H1 (cell line): ENCODE measurements at regions not wholly inside any gene's neighbourhood (a gene's known extent, or its start where the extent isn't known, plus 50 kb on each side); places are given as distances from the start of the nearest gene placed in this dataset.

Experiments
- CTCF ChIA-PET: fragments of 300-600 bp; sonication (Branson Sonifier 250); formaldehyde crosslinking; loops from one replicate; lab custom pipeline; 2021; ENCODE audit not compliant: partially characterized antibody; lab: Charles Lee
- POLR2A ChIA-PET: fragments of 300-600 bp; sonication (Branson Sonifier 250); formaldehyde crosslinking; loops from one replicate; lab custom pipeline; 2021; ENCODE audit warnings: inconsistent platforms; ENCODE audit not compliant: partially characterized antibody; lab: Charles Lee
- DNase-seq, 2 experiments: peaks; one replicate each; pipeline versions ENCODE4 v3.0.0 to v3.0.0-alpha.2; 2010 to 2022; ENCODE audit warnings: low spot score in 2 of 2, low read depth in 1 of 2, mixed read lengths in 1 of 2
- FAIRE-seq: peaks from 2 replicates; lab custom pipeline; 2011; peaks lifted over from hg19 to GRCh38; lab: Jason Lieb, UNC
- H2AFZ ChIP-seq: 2 replicates; pipeline ENCODE4 v1.8.1; 2012; ENCODE audit warnings: low read length, inconsistent platforms
- H2AK5ac ChIP-seq: 2 replicates; pipeline ENCODE4 v1.6.1; 2013; ENCODE audit warnings: low read depth, low read length
- H2BK120ac ChIP-seq: replicated peaks from 2 replicates; pipeline ENCODE3; 2013; ENCODE audit warnings: low read depth, low read length, inconsistent platforms
- H2BK12ac ChIP-seq: 2 replicates; pipeline ENCODE4 v1.6.1; 2013; ENCODE audit warnings: low read depth, low read length
- H2BK15ac ChIP-seq: 2 replicates; pipeline ENCODE4 v1.6.1; 2013; ENCODE audit warnings: low read length
- H2BK20ac ChIP-seq: 2 replicates; pipeline ENCODE4 v1.6.1; 2013; ENCODE audit warnings: low read length
- H2BK5ac ChIP-seq: 2 replicates; pipeline ENCODE4 v1.6.1; 2013; ENCODE audit warnings: low read depth, low read length
- H3K14ac ChIP-seq: 2 replicates; pipeline ENCODE4 v1.6.1; 2013; ENCODE audit warnings: inconsistent platforms; ENCODE audit not compliant: insufficient read length
- H3K18ac ChIP-seq: 2 replicates; pipeline ENCODE4 v1.6.1; 2013; ENCODE audit warnings: low read length; ENCODE audit errors: extremely low read depth
- H3K23ac ChIP-seq: 2 replicates; pipeline ENCODE4 v1.6.1; 2013; ENCODE audit warnings: inconsistent platforms; ENCODE audit not compliant: insufficient read length
- H3K23me2 ChIP-seq: 2 replicates; pipeline ENCODE4 v1.6.1; 2013; ENCODE audit warnings: low read depth, low read length
- H3K27ac ChIP-seq: 2 replicates; pipeline ENCODE4 v1.6.1; 2011; ENCODE audit warnings: low read depth, low read length, inconsistent platforms
- H3K27me3 ChIP-seq, 4 experiments: replicated peaks in 1 of 4; 1 replicate in 1 of 4; 2 replicates in 3 of 4; pipeline versions ENCODE4 v1.6.1 to v1.8.1; 2011 to 2013; ENCODE audit warnings: low read length in 3 of 4, mild to moderate bottlenecking in 3 of 4, inconsistent platforms in 2 of 4, mixed read lengths in 2 of 4, moderate library complexity in 1 of 4; ENCODE audit not compliant: control insufficient read depth in 3 of 4, insufficient read depth in 3 of 4; ENCODE audit errors: extremely low read depth in 1 of 4
- H3K36me3 ChIP-seq, 4 experiments: 2 replicates each; pipeline versions ENCODE4 v1.6.1 to v1.8.1; 2011 to 2013; ENCODE audit warnings: mild to moderate bottlenecking in 4 of 4, low read length in 3 of 4, moderate library complexity in 2 of 4, control low read depth in 1 of 4, inconsistent platforms in 1 of 4; ENCODE audit not compliant: insufficient read depth in 4 of 4, control insufficient read depth in 2 of 4
- H3K4ac ChIP-seq: replicated peaks from 2 replicates; pipeline ENCODE3; 2013; ENCODE audit warnings: low read length, low read depth, mixed read lengths, inconsistent platforms; ENCODE audit not compliant: insufficient read length
- H3K4me1 ChIP-seq, 4 experiments: replicated peaks in 1 of 4; 1 replicate in 1 of 4; 2 replicates in 3 of 4; pipeline versions ENCODE4 v1.6.1 to v1.8.1; 2011 to 2013; ENCODE audit warnings: low read length in 3 of 4, inconsistent platforms in 2 of 4, mixed read lengths in 1 of 4; ENCODE audit not compliant: insufficient read depth in 4 of 4, control insufficient read depth in 3 of 4
- H3K4me2 ChIP-seq, 2 experiments: 2 replicates each; pipeline versions ENCODE4 v1.6.1 to v1.8.1; 2011 to 2013; ENCODE audit warnings: low read depth in 2 of 2, low read length in 2 of 2, control low read depth in 1 of 2, inconsistent platforms in 1 of 2, mild to moderate bottlenecking in 1 of 2; ENCODE audit not compliant: insufficient read depth in 1 of 2
- H3K4me3 ChIP-seq, 4 experiments: fragments of 200-600, 300-600 bp in 1 of 4; sonication (generic), shearing (Covaris generic), sonication (Bioruptor Twin) in 1 of 4; 2 replicates each; pipeline versions ENCODE4 v1.5.1 to v1.8.1; 2011 to 2016; ENCODE audit warnings: low read length in 4 of 4, low read depth in 3 of 4, control low read depth in 2 of 4, inconsistent platforms in 2 of 4, mild to moderate bottlenecking in 2 of 4, mixed read lengths in 1 of 4, moderate library complexity in 1 of 4; ENCODE audit not compliant: insufficient read depth in 2 of 4; ENCODE audit errors: extremely low read depth in 1 of 4
- H3K56ac ChIP-seq: replicated peaks from 2 replicates; pipeline ENCODE3; 2013; ENCODE audit warnings: low read depth, mild to moderate bottlenecking, mixed read lengths, low read length, inconsistent platforms; ENCODE audit not compliant: insufficient read length
- H3K79me1 ChIP-seq: 2 replicates; pipeline ENCODE4 v1.6.1; 2013; ENCODE audit warnings: low read depth, low read length, control low read depth
- H3K79me2 ChIP-seq, 2 experiments: 2 replicates each; pipeline versions ENCODE4 v1.6.1 to v1.8.1; 2012 to 2013; ENCODE audit warnings: low read length in 2 of 2, mild to moderate bottlenecking in 2 of 2, inconsistent platforms in 1 of 2; ENCODE audit not compliant: insufficient read depth in 2 of 2, control insufficient read depth in 1 of 2
- H3K9ac ChIP-seq, 4 experiments: replicated peaks in 1 of 4; 1 replicate in 1 of 4; 2 replicates in 3 of 4; pipeline versions ENCODE4 v1.6.1 to v1.8.1; 2011 to 2013; ENCODE audit warnings: low read depth in 3 of 4, low read length in 3 of 4, control low read depth in 2 of 4, mild to moderate bottlenecking in 2 of 4, moderate library complexity in 2 of 4, inconsistent platforms in 1 of 4; ENCODE audit errors: extremely low read depth in 1 of 4
- H3K9me3 ChIP-seq, 2 experiments: 2 replicates each; pipeline versions ENCODE4 v1.6.1 to v1.8.1; 2012 to 2013; ENCODE audit warnings: mild to moderate bottlenecking in 2 of 2, moderate library complexity in 2 of 2, control low read depth in 1 of 2, inconsistent platforms in 1 of 2, low read depth in 1 of 2, low read length in 1 of 2, mixed read lengths in 1 of 2; ENCODE audit not compliant: insufficient read depth in 2 of 2
- H4K20me1 ChIP-seq, 2 experiments: replicated peaks in 1 of 2; 2 replicates each; pipeline versions ENCODE3 to v1.8.1; 2011 to 2013; ENCODE audit warnings: inconsistent platforms in 2 of 2, low read length in 2 of 2, mild to moderate bottlenecking in 1 of 2; ENCODE audit not compliant: insufficient read depth in 2 of 2, control insufficient read depth in 1 of 2
- H4K5ac ChIP-seq: 2 replicates; pipeline ENCODE4 v1.6.1; 2013; ENCODE audit warnings: low read length, low read depth, mixed read lengths, inconsistent platforms; ENCODE audit not compliant: insufficient read length
- H4K8ac ChIP-seq: 2 replicates; pipeline ENCODE4 v1.8.0; 2013; ENCODE audit warnings: mild to moderate bottlenecking, moderate library complexity, low read length, inconsistent platforms; ENCODE audit not compliant: insufficient read depth; ENCODE audit errors: extremely low read depth
- H4K91ac ChIP-seq: replicated peaks from 2 replicates; pipeline ENCODE3; 2013; ENCODE audit warnings: low read length, mixed read lengths, inconsistent platforms; ENCODE audit not compliant: insufficient read length
- EP300 ChIP-seq, 2 experiments: IDR thresholded peaks; 1 replicate in 1 of 2; 2 replicates in 1 of 2; pipeline ENCODE4 v1.6.1; 2011 to 2012; ENCODE audit warnings: low read depth in 2 of 2, low read length in 2 of 2, mild to moderate bottlenecking in 2 of 2, borderline replicate concordance in 1 of 2, inconsistent platforms in 1 of 2, moderate library complexity in 1 of 2
- FOSL1 ChIP-seq: IDR thresholded peaks from 2 replicates; pipeline ENCODE4 v1.6.1; 2011; ENCODE audit warnings: mild to moderate bottlenecking, low read depth, low read length, moderate library complexity; ENCODE audit not compliant: insufficient read depth
- HDAC2 ChIP-seq, 2 experiments: fragments of 300-600 bp in 1 of 2; sonication (generic) in 1 of 2; IDR thresholded peaks; 2 replicates each; pipeline ENCODE4 v1.6.1; 2011 to 2012; ENCODE audit warnings: low read depth in 2 of 2, low read length in 2 of 2, mild to moderate bottlenecking in 2 of 2, moderate library complexity in 2 of 2, borderline replicate concordance in 1 of 2, inconsistent platforms in 1 of 2
- HDAC6 ChIP-seq: IDR thresholded peaks from one replicate; pipeline ENCODE4 v1.7.1; 2012; ENCODE audit warnings: low read depth, mild to moderate bottlenecking, inconsistent platforms, low read length, moderate library complexity
- SAP30 ChIP-seq: fragments of 300-600 bp; sonication (generic); IDR thresholded peaks from 2 replicates; pipeline ENCODE4 v1.7.1; 2012; ENCODE audit warnings: low read length, moderate library complexity, mild to moderate bottlenecking, inconsistent platforms; ENCODE audit not compliant: insufficient read depth, insufficient replicate concordance
- SUZ12 ChIP-seq: fragments of 200-600 bp; sonication (generic); IDR thresholded peaks from 2 replicates; pipeline ENCODE4 v1.6.1; 2012; ENCODE audit warnings: mild to moderate bottlenecking, inconsistent platforms, low read length, moderate library complexity, mixed read lengths
- WGBS, 2 experiments: shearing (Covaris generic) in 1 of 2; methylation state at CpG; one replicate each; pipeline versions ENCODE4 v1.1.6 to v1.1.7; 2013 to 2015; ENCODE audit warnings: low lambda C conversion rate in 2 of 2, mixed read lengths in 2 of 2, inconsistent platforms in 1 of 2, low coverage in 1 of 2, missing lambda C conversion rate in 1 of 2; ENCODE audit not compliant: insufficient replicate concordance in 2 of 2, insufficient coverage in 1 of 2, insufficient read length in 1 of 2; ENCODE audit errors: extremely low coverage in 1 of 2, missing lambda C conversion rate in 1 of 2; 5-methylcytosine and 5-hydroxymethylcytosine counted together
- TF ChIP-seq, protein P1 (sequence below): IDR thresholded peaks from 2 replicates; pipeline ENCODE4 v1.6.1; 2011; ENCODE audit warnings: low read length, improper control_type of control experiment
- TF ChIP-seq, protein P2 (sequence below): IDR thresholded peaks from 2 replicates; pipeline ENCODE4 v1.6.1; 2012; ENCODE audit warnings: low read length, inconsistent platforms

DNA sequence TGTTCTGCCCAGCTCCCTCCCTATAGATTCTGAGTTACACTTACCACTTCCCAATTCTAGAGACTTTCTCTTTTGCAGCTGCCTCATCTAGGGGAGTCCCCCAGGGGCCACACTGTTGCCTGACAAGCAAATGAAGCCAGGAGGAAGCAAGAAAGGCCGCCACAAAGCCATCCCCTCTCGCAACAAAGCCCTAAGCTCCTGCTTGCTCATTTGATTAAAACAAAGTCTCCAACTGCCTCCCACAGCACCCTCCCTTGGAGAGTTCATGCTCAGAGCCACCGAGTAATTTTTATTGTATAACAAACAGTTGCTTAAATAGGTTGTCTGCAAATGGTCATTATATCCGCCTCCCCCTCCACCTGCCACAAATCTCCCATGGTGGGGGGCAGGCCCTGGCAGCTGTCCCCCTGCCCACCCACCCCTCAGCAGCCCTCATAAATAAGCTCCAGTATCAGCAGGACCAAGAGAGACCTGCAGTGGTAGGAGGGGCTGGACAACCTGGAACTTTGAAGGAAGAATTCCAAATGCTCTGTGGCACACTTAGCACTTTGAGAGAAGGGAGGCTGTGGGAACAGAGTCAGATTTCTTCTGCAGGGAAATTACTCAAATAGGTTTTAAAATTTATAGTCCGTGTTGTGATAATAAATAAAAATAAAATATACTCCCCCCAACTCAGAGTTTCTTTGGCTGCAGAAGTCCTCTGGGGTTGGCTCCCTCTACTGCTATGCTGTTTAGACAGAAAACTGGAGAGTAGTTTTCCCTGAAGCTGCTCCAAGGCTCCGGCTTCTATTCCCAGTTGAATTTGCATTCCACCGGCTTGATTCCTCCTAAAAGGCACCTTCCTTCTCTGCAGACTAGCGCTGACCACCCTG, 237.5 kb downstream of the TTLL7 start:
- DNase-seq (no peak), FAIRE-seq (no peak)
- Histone ChIP-seq H2BK15ac (no peak overlapping the region; the same call in 1 of the 2 replicates), H3K9me3 (no peaks in the 10 kb centered on the region), H2AFZ (no peak overlapping the region), H3K79me2 (no peaks in the 10 kb centered on the region), H3K56ac (no peak overlapping the region), H2BK120ac (no peak overlapping the region), H4K20me1 (no peaks in the 10 kb centered on the region), H3K23me2 (no peaks in the 10 kb centered on the region), H3K9ac (no peak overlapping the region), H3K14ac (no peak overlapping the region), H3K36me3 (no peaks in the 10 kb centered on the region), H3K23ac (no peak overlapping the region), H3K4me2 (no peak overlapping the region), H4K8ac (no peak overlapping the region; the same call in 1 of the 2 replicates), H4K91ac (no peak overlapping the region), H3K4me3 (no peak overlapping the region), H2BK12ac (no peak overlapping the region), H3K4ac (no peak overlapping the region), H3K4me1 (peaks cover 0 to 4% (median 2%) of the 10 kb centered on the region in 4 experiments; a peak in 2 of 7 replicates), H4K5ac (no peak overlapping the region), H2BK20ac (no peak overlapping the region), H3K79me1 (no peaks in the 10 kb centered on the region), H3K27me3 (no peaks in the 10 kb centered on the region), H3K27ac (no peak overlapping the region), H2BK5ac (no peak overlapping the region), H3K18ac (no peak overlapping the region), H2AK5ac (no peak overlapping the region)
- ChIA-PET POLR2A (no interaction called here), CTCF (interaction anchor here (0.8 to 1.5 kb wide), 4 partner anchors 10 to 169 kb away, joined by 3 to 6 read pairs (median 4); no protein-coding TSS in a partner anchor)
- 75% methylated on average over 8 of the region's 8 CpGs; no CpG with 5 or more reads in 1 of the 2 experiments for WGBS, 2 experiments
- TF ChIP-seq, protein P1, sequence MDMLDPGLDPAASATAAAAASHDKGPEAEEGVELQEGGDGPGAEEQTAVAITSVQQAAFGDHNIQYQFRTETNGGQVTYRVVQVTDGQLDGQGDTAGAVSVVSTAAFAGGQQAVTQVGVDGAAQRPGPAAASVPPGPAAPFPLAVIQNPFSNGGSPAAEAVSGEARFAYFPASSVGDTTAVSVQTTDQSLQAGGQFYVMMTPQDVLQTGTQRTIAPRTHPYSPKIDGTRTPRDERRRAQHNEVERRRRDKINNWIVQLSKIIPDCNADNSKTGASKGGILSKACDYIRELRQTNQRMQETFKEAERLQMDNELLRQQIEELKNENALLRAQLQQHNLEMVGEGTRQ = no peak
- TF ChIP-seq HDAC2 (IDR thresholded peaks at IDR 0.05; ENCODE audit: borderline replicate concordance in 1 of 2, low read depth in 2 of 2, low read length in 2 of 2) = no peak
- no peak for TF ChIP-seq SUZ12
- TF ChIP-seq, protein P2, sequence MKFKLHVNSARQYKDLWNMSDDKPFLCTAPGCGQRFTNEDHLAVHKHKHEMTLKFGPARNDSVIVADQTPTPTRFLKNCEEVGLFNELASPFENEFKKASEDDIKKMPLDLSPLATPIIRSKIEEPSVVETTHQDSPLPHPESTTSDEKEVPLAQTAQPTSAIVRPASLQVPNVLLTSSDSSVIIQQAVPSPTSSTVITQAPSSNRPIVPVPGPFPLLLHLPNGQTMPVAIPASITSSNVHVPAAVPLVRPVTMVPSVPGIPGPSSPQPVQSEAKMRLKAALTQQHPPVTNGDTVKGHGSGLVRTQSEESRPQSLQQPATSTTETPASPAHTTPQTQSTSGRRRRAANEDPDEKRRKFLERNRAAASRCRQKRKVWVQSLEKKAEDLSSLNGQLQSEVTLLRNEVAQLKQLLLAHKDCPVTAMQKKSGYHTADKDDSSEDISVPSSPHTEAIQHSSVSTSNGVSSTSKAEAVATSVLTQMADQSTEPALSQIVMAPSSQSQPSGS = no peak
- TF ChIP-seq FOSL1 = no peak
- no peak for TF ChIP-seq EP300 (IDR thresholded peaks at IDR 0.05; ENCODE audit: borderline replicate concordance in 1 of 2, low read depth in 2 of 2, low read length in 2 of 2)
- no peak for TF ChIP-seq SAP30
- TF ChIP-seq HDAC6 = no peak
